HG02610 (cell line): ENCODE measurements at regions not wholly inside any gene's neighbourhood (a gene's known extent, or its start where the extent isn't known, plus 50 kb on each side); places are given as distances from the start of the nearest gene placed in this dataset.

ENCODE experiments used
- ATAC-seq: cut with Tn5 transposase; IDR thresholded peaks from one replicate; pipeline ENCODE4 v1.9.1; 2021; ENCODE audit warnings: mild to moderate bottlenecking, moderate library complexity; ENCODE audit not compliant: unreplicated experiment

- no peak for ATAC-seq
Measured at GRCh38 chr13:32960626-32961025, 55.6 kb upstream of the KL start.

DNA sequence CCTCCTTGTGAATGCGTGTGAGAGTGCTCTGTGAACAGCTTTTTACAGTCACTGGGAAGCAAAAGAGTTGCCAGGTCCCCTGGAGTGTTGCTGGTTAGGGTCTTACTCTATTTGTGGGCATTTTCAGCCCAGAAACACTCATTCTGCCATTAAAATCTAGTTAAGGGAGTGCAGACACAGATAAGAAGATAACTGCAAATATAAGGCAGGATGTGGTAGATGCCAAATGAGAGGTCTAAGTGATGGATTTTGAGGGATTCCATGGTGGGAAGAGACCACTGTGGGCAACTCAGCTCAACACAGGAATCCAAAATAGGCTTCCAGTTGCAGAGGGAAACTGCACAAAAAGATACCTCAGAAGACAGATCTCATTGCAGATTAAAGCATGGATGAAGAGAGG is 54.5 kb upstream of the KL start:
- ATAC-seq, result no peak

DNA sequence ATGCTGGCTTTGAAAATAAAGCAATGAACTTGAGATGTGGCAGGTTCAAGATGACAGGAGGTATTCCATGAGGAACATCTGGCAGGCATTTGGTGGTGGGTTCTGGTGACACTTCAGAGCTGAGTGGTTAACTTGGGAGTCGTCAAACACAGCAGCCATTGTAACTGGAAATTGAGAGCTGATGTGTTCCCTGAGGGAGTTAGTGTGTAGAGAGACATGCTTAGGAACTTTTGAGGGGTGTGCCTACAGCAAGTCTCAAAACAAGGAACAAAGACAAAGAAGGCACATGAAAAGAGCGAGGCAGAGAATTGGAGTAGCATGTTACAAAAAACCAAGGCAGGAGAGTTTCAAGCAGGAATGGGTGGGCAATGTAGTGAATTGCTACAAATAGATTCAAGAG is 53.9 kb upstream of the KL start:
- no peak for ATAC-seq

GRCh38 chr13:32964987-32965386 is 51.2 kb upstream of the KL start:
- ATAC-seq, result no peak
